ENCODE measurements at regions not wholly inside any gene's neighbourhood (a gene's known extent, or its start where the extent isn't known, plus 50 kb on each side); places are given as distances from the start of the nearest gene placed in this dataset.

DNA sequence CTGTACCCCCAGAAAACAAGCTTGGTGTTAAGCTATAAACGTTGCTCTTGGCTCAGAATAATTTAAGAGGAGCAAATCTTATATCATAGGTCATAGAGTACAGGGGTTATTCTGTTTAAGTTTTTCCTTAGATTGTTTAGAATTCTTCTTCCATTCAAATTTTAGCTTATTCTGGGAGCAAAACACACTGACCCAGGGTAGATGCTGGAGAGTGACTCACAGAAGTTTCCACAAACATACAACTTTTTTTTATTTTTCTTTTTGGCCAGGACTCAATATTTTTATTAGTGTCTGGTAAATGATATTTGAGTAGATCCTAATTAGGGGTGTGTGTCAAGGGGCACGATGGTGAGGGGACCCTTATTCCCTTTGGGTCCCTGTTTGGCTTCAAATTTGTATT is 71.5 kb upstream of the PSME4 start:
- TF ChIP-seq, protein P1, sequence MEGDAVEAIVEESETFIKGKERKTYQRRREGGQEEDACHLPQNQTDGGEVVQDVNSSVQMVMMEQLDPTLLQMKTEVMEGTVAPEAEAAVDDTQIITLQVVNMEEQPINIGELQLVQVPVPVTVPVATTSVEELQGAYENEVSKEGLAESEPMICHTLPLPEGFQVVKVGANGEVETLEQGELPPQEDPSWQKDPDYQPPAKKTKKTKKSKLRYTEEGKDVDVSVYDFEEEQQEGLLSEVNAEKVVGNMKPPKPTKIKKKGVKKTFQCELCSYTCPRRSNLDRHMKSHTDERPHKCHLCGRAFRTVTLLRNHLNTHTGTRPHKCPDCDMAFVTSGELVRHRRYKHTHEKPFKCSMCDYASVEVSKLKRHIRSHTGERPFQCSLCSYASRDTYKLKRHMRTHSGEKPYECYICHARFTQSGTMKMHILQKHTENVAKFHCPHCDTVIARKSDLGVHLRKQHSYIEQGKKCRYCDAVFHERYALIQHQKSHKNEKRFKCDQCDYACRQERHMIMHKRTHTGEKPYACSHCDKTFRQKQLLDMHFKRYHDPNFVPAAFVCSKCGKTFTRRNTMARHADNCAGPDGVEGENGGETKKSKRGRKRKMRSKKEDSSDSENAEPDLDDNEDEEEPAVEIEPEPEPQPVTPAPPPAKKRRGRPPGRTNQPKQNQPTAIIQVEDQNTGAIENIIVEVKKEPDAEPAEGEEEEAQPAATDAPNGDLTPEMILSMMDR (IDR thresholded peaks at IDR 0.05), result no peak
- no peak for TF ChIP-seq POLR2A (IDR thresholded peaks at IDR 0.05)

Data from thyroid gland (tissue), 4 donors.